GM23248 (cell line): ENCODE measurements at regions not wholly inside any gene's neighbourhood (a gene's known extent, or its start where the extent isn't known, plus 50 kb on each side); places are given as distances from the start of the nearest gene placed in this dataset.
A peak's percentile ranks its signal among the peaks of the same experiment; 100 is the strongest.
"Not testable (repeated sequence)": the region's sequence is repeated elsewhere in the genome, so short reads cannot be mapped to it uniquely, and the experiment has no call there.

Experiments used
- DNase-seq: peaks from one replicate; pipeline ENCODE4 v3.0.0-alpha.2; 2015
- H2AFZ ChIP-seq: fragments of 200-600 bp; sonication (generic); 2 replicates; pipeline ENCODE4 v1.6.1; 2016; ENCODE audit warnings: antibody characterized with exemption
- H3F3A ChIP-seq: fragments of 200-600 bp; sonication (generic); 2 replicates; pipeline ENCODE4 v1.6.1; 2016; ENCODE audit warnings: mild to moderate bottlenecking, antibody characterized with exemption, mixed run types; ENCODE audit not compliant: insufficient read depth
- H3K27ac ChIP-seq: fragments of 200-600 bp; sonication (generic); 2 replicates; pipeline ENCODE4 v1.5.1; 2016; ENCODE audit warnings: mild to moderate bottlenecking
- H3K27me3 ChIP-seq: fragments of 200-600 bp; sonication (generic); replicated peaks from 2 replicates; pipeline ENCODE4 v1.6.1; 2016; ENCODE audit warnings: mild to moderate bottlenecking; ENCODE audit not compliant: insufficient read depth
- H3K36me3 ChIP-seq: fragments of 200-600 bp; sonication (generic); 2 replicates; pipeline ENCODE4 v1.6.1; 2016; ENCODE audit warnings: low read depth, mild to moderate bottlenecking
- H3K4me1 ChIP-seq: fragments of 200-600 bp; sonication (generic); 2 replicates; pipeline ENCODE4 v1.6.1; 2016; ENCODE audit warnings: mild to moderate bottlenecking; ENCODE audit not compliant: insufficient read depth
- H3K4me2 ChIP-seq: fragments of 200-600 bp; sonication (generic); one replicate; pipeline ENCODE4 v1.6.1; 2016; ENCODE audit warnings: mild to moderate bottlenecking; ENCODE audit not compliant: unreplicated experiment
- H3K4me3 ChIP-seq: fragments of 200-600 bp; sonication (generic); 2 replicates; pipeline ENCODE4 v1.5.1; 2016; ENCODE audit warnings: mild to moderate bottlenecking
- H3K79me2 ChIP-seq: fragments of 200-600 bp; sonication (generic); 2 replicates; pipeline ENCODE4 v1.6.1; 2016; ENCODE audit warnings: mild to moderate bottlenecking; ENCODE audit not compliant: insufficient read depth
- H3K9ac ChIP-seq: fragments of 200-600 bp; sonication (generic); 2 replicates; pipeline ENCODE4 v1.6.1; 2016; ENCODE audit warnings: mild to moderate bottlenecking
- H3K9me2 ChIP-seq: fragments of 200-600 bp; sonication (generic); 2 replicates; pipeline ENCODE4 v1.6.1; 2016; ENCODE audit warnings: mixed run types, mild to moderate bottlenecking, moderate library complexity; ENCODE audit not compliant: insufficient read depth
- H3K9me3 ChIP-seq: fragments of 200-600 bp; sonication (generic); one replicate; pipeline ENCODE4 v1.6.1; 2017; ENCODE audit warnings: low read depth
- H4K20me1 ChIP-seq: fragments of 200-600 bp; sonication (generic); 2 replicates; pipeline ENCODE4 v1.6.0; 2016; ENCODE audit not compliant: insufficient read depth
- EZH2 ChIP-seq: fragments of 200-600 bp; sonication (generic); IDR thresholded peaks from 2 replicates; pipeline ENCODE4 v1.6.1; 2018; ENCODE audit warnings: antibody characterized with exemption, mild to moderate bottlenecking; ENCODE audit not compliant: insufficient read depth, poor library complexity, severe bottlenecking
- EZH2phosphoT487 ChIP-seq: fragments of 200-600 bp; sonication (generic); IDR thresholded peaks from 2 replicates; pipeline ENCODE4 v1.6.1; 2018; ENCODE audit warnings: antibody characterized with exemption, moderate library complexity, mild to moderate bottlenecking, low read depth; ENCODE audit not compliant: insufficient read depth
- WGBS, 2 experiments: methylation state at CpG; one replicate each; pipeline ENCODE4 v1.1.6; 2015 to 2017; ENCODE audit warnings: low lambda C conversion rate in 2 of 2, low coverage in 1 of 2; ENCODE audit errors: missing lambda C conversion rate in 2 of 2; 5-methylcytosine and 5-hydroxymethylcytosine counted together
- in situ Hi-C: fragments of 300-500 bp; cut with MboI; formaldehyde crosslinking; loops from 2 replicates; pipeline ENCODE4 v1.15.0; 2020

DNA sequence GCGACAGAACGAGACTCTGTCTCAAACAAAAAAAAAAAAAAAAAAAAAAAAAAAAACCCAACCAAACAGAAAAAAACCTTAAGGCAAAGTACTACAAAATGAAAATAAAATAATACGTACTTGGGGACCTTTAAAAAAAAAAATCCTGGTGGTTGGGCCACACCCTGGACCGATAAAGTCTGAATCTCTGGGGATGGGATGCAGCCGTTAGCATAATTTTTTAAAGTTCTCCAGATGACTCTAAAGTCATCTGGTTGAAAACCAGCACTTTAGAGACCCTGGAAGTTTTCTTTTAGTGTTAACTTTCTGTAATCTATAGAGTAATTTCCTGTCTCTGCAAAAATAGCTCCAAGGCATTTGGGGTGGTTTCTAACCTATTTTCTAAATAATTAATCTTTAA, 142.9 kb upstream of the SALL4 start:
- no peak for TF ChIP-seq EZH2phosphoT487
- TF ChIP-seq EZH2 = no peak
- H3K9ac ChIP-seq = no peak overlapping the region
- no peaks in the 10 kb centered on the region for H3K36me3 ChIP-seq
- in situ Hi-C loops = no loop called here
- no peaks in the 10 kb centered on the region for H3F3A ChIP-seq
- no peak overlapping the region for H3K27ac ChIP-seq
- no peaks in the 10 kb centered on the region for H3K9me3 ChIP-seq
- WGBS, 2 experiments = 33 to 51% methylated on average over 3 to 5 of the region's 5 CpGs
- no peak overlapping the region for H3K4me2 ChIP-seq
- H3K79me2 ChIP-seq = no peaks in the 10 kb centered on the region
- H3K4me3 ChIP-seq = no peak overlapping the region
- no peaks in the 10 kb centered on the region for H3K27me3 ChIP-seq
- H4K20me1 ChIP-seq = no peaks in the 10 kb centered on the region
- no peak for DNase-seq
- H3K9me2 ChIP-seq = no peaks in the 10 kb centered on the region
- H2AFZ ChIP-seq = no peak overlapping the region
- H3K4me1 ChIP-seq = no peaks in the 10 kb centered on the region

DNA sequence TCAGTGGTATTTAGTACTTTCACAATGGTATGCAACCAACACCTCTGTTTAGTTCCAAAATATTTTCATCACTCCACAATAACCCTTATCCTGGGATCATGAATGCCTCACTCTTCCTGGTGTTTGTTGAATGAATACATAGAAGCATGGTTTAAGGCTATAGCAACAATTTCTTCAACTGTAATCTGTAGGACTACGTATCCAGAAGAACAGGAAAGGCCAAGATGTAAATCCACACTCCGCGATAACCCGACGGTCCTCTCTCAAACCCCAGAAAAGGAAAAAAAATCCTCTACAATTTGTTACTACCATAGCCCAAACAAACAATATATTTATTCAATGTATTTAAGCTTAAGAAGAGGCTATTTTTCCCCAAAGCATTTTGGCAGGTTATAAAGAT, 141.4 kb upstream of the SALL4 start:
- H3K79me2 ChIP-seq = no peaks in the 10 kb centered on the region
- H3K27ac ChIP-seq = no peak overlapping the region
- H3K4me1 ChIP-seq = peaks cover 2% of the 10 kb centered on the region; the same call in 1 of the 2 replicates
- 96% methylated on average over 5 of the region's 5 CpGs for WGBS, 2 experiments
- no peaks in the 10 kb centered on the region for H3K9me2 ChIP-seq
- H3F3A ChIP-seq = no peaks in the 10 kb centered on the region
- no peaks in the 10 kb centered on the region for H4K20me1 ChIP-seq
- no peaks in the 10 kb centered on the region for H3K27me3 ChIP-seq
- in situ Hi-C loops = no loop called here
- no peaks in the 10 kb centered on the region for H3K36me3 ChIP-seq
- no peak for DNase-seq
- no peak overlapping the region for H2AFZ ChIP-seq
- H3K9me3 ChIP-seq = no peaks in the 10 kb centered on the region
- TF ChIP-seq EZH2 (no peak), EZH2phosphoT487 (no peak)
- H3K4me2 ChIP-seq = no peak overlapping the region
- H3K4me3 ChIP-seq = no peak overlapping the region
- no peak overlapping the region for H3K9ac ChIP-seq

DNA sequence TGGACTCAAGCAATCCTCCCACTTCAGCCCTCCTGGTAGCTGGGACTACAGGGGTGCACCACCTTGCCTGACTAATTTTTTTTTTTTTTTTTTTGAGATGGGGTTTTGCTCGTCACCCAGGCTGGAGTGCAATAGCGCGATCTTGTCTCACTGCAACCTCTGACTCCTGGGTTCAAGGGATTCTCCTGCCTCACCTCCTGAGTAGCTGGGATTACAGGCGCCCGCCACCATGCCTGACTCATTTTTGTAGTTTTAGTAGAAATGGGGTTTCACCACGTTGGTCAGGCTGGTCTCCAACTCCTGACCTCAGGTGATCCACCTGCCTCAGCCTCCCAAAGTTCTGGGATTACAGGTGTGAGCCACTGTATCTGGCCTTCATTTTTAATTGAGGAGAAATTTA, 141.0 kb upstream of the SALL4 start:
- H3K27ac ChIP-seq, H3K9me3 ChIP-seq, H3K27me3 ChIP-seq, H3K4me3 ChIP-seq, in situ Hi-C loops, H3F3A ChIP-seq, H4K20me1 ChIP-seq, H3K4me1 ChIP-seq, H3K36me3 ChIP-seq, H2AFZ ChIP-seq, H3K79me2 ChIP-seq, H3K4me2 ChIP-seq, H3K9me2 ChIP-seq, H3K9ac ChIP-seq, DNase-seq: not testable (repeated sequence)
- 77 to 81% methylated on average over 6 of the region's 6 CpGs for WGBS, 2 experiments

DNA sequence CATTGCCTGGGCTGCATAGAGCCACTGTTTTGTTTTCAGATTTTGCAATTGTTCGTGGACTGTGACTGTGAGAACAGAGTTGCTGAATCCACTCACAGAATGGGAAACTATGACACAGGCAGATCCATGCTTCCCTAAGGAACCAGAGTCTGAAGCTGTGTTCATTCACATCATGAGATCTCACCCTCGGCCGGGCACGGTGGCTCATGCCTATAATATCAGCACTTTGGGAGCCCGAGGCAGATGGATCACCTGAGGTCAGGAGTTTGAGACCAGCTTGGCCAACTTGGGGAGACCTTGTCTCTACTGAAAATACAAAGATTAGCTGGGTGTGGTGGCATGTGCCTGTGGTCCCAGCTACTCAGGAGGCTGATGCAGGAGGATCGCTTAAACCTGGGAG, 139.2 kb upstream of the SALL4 start:
- no peaks in the 10 kb centered on the region for H3K9me2 ChIP-seq
- no peak overlapping the region for H3K27ac ChIP-seq
- H3K9me3 ChIP-seq = no peaks in the 10 kb centered on the region
- no peak overlapping the region for H3K4me3 ChIP-seq
- H3K27me3 ChIP-seq = no peaks in the 10 kb centered on the region
- TF ChIP-seq EZH2phosphoT487 = no peak
- TF ChIP-seq EZH2 = no peak
- peaks cover 5% of the 10 kb centered on the region; the same call in 1 of the 2 replicates for H3K4me1 ChIP-seq
- H4K20me1 ChIP-seq = 0 out of 2 replicates have a peak, but pooled peaks cover 3% of the 10 kb centered on the region
- H3K4me2 ChIP-seq = no peak overlapping the region
- WGBS, 2 experiments = 80 to 82% methylated on average over 6 of the region's 6 CpGs
- H3K36me3 ChIP-seq = no peaks in the 10 kb centered on the region
- in situ Hi-C loops = no loop called here
- no peak overlapping the region for H2AFZ ChIP-seq
- no peak for DNase-seq
- H3F3A ChIP-seq = no peaks in the 10 kb centered on the region
- H3K9ac ChIP-seq = no peak overlapping the region
- H3K79me2 ChIP-seq = no peaks in the 10 kb centered on the region

DNA sequence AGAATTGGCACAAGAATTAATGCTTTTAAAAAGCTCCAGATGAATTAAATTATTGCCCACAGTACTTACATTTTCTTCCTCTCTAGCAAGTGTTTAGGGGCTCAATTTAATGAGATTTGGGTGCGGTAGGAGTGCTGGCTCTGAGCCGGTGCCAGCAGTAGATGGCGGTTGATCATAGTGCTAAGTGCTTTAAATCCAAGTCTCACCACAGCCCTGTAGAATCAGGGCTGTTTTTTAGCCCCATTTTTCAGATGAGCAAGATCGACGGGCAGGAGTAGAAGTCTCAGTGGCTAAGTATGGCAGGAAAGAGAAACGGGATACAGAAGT, 136.9 kb upstream of the SALL4 start:
- TF ChIP-seq EZH2phosphoT487 (no peak), EZH2 (no peak)
- Histone ChIP-seq H3K4me1 (peaks cover 5% of the 10 kb centered on the region; the same call in 1 of the 2 replicates), H3K36me3 (no peaks in the 10 kb centered on the region), H3K27ac (no peak overlapping the region), H3F3A (no peaks in the 10 kb centered on the region), H3K4me2 (peak overlapping the region; percentile 7), H3K9ac (no peak overlapping the region), H2AFZ (no peak overlapping the region), H4K20me1 (0 out of 2 replicates have a peak, but pooled peaks cover 3% of the 10 kb centered on the region), H3K9me2 (no peaks in the 10 kb centered on the region), H3K9me3 (no peaks in the 10 kb centered on the region), H3K79me2 (no peaks in the 10 kb centered on the region), H3K4me3 (no peak overlapping the region), H3K27me3 (no peaks in the 10 kb centered on the region)
- in situ Hi-C loops = loop anchor here (10.0 kb wide), 1 partner anchor 56 kb away; no protein-coding TSS in a partner anchor
- no peak for DNase-seq
- 60 to 65% methylated on average over 6 of the region's 6 CpGs for WGBS, 2 experiments
